ENCODE measurements at regions not wholly inside any gene's neighbourhood (a gene's known extent, or its start where the extent isn't known, plus 50 kb on each side); places are given as distances from the start of the nearest gene placed in this dataset.

DNA sequence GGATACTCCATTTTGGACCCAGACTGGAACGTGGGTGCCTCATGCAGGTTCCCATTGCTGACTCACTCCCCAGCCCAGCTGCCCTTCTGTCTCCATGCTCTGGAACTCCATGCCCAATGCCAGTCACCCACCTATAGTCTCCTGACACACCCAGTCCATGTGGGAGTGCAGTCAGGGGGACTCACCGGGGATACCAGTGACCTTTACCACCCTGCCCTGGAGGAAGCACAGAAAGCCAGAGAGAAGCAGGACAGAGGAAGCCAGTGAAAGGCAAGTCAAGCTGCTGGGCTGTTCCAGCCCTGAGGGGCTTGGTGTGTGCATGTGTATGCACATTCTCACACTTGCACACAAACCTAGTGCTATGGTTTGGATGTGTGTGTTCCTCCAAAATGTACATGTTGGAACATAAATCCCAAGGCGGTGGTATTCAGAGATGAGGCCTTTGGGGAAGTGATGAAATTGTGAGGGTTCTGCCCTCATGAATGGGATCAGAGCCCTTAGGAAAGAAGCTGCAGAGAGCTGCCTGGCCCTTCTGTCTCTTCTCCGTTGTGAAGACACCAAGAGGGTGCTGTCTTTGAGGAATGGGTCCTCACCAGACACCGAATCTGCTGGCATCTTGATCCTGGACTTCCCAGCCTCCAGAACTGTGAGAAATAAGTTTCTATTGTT is 121.4 kb upstream of the MAFB start:
- Histone ChIP-seq H3K9me3 (no peaks in the 10 kb centered on the region), H3K4me3 (no peak overlapping the region), H3K27ac (no peak overlapping the region), H3K27me3 (ENCODE audit: insufficient read depth in 3 of 3, low read length in 2 of 3) (peaks cover 0 to 5% (median 3%) of the 10 kb centered on the region in 3 donors), H3K36me3 (ENCODE audit: insufficient read depth in 1 of 2, low read depth in 1 of 2) (no peaks in the 10 kb centered on the region), H3K4me1 (no peaks in the 10 kb centered on the region)
- WGBS, 3 donors: 69 to 77% (median 76%) methylated on average over 5 of the region's 5 CpGs
- no peak for DNase-seq
- TF ChIP-seq, protein P1, sequence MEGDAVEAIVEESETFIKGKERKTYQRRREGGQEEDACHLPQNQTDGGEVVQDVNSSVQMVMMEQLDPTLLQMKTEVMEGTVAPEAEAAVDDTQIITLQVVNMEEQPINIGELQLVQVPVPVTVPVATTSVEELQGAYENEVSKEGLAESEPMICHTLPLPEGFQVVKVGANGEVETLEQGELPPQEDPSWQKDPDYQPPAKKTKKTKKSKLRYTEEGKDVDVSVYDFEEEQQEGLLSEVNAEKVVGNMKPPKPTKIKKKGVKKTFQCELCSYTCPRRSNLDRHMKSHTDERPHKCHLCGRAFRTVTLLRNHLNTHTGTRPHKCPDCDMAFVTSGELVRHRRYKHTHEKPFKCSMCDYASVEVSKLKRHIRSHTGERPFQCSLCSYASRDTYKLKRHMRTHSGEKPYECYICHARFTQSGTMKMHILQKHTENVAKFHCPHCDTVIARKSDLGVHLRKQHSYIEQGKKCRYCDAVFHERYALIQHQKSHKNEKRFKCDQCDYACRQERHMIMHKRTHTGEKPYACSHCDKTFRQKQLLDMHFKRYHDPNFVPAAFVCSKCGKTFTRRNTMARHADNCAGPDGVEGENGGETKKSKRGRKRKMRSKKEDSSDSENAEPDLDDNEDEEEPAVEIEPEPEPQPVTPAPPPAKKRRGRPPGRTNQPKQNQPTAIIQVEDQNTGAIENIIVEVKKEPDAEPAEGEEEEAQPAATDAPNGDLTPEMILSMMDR (IDR thresholded peaks at IDR 0.05): no peak
- intact Hi-C loops (cut with DNase I): no loop called here
- ATAC-seq: no peak

DNA sequence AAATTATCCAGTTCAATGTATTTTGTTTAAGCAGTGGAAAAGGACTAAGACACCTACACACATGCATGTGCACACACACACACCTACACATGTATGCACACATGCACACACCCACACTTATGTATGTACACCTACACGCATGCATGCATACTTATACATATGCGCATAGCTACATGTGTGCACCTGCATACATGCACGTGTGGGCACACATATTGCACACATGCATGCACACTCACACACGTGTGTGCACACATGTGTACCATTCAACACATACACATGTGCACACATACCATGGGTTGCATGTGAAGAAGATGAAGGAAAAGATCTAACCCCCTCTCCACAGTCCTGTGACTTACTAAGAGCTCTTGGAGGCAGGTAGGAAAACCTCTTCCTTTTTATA is 122.0 kb upstream of the MAFB start:
- Histone ChIP-seq H3K27ac (no peak overlapping the region), H3K36me3 (ENCODE audit: insufficient read depth in 1 of 2, low read depth in 1 of 2) (no peaks in the 10 kb centered on the region), H3K4me1 (no peaks in the 10 kb centered on the region), H3K9me3 (no peaks in the 10 kb centered on the region), H3K27me3 (ENCODE audit: insufficient read depth in 3 of 3, low read length in 2 of 3) (peaks cover 0 to 3% (median 0%) of the 10 kb centered on the region in 3 donors), H3K4me3 (no peak overlapping the region)
- TF ChIP-seq, protein P1 (IDR thresholded peaks at IDR 0.05): no peak
- WGBS, 3 donors: 89 to 91% (median 90%) methylated on average over 4 of the region's 4 CpGs
- intact Hi-C loops (cut with DNase I): no loop called here
- no peak for DNase-seq
- ATAC-seq: no peak

DNA sequence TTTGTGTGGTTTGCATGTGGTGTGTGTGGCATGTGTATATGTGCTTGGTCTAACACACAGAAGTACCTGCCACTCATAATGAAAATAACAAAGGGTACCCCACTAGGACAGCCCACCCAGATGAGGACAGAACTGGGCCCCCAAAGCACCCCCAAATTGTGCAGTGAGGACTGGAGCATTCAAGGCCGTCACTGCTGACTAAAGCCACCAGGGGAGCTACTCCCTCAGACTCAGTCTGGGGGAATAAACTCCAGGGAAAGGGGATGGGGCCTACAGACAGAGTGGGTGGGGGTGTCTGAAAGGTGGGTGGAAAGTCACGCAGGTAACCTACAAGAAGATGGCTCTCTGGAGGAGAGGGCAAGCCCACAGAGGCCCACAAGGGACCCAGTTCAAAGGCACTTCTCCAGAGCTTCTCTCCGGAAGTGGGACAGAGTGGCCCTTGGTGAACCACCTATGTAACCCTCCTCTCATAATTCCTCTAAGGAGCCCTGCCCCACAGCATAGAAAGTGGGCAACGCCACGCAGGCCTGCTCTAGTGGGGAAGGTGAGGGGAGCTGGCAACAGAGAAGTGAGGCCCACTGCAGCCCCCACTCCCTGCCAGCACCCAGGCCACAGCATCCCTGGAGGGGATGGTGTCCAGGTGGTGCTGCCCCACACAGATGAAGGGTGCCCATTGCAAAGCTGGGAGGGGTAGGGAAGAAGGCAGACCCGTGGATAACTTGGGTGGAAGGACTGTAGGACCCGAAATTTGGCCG is 122.8 kb upstream of the MAFB start:
- Histone ChIP-seq H3K27me3 (ENCODE audit: insufficient read depth in 3 of 3, low read length in 2 of 3) (peaks cover 0 to 3% (median 0%) of the 10 kb centered on the region in 3 donors), H3K9me3 (no peaks in the 10 kb centered on the region), H3K4me3 (no peak overlapping the region), H3K4me1 (no peaks in the 10 kb centered on the region), H3K27ac (no peak overlapping the region), H3K36me3 (ENCODE audit: insufficient read depth in 1 of 2, low read depth in 1 of 2) (no peaks in the 10 kb centered on the region)
- WGBS, 3 donors: 87 to 92% (median 87%) methylated on average over 8 of the region's 8 CpGs
- ATAC-seq: no peak
- TF ChIP-seq, protein P1 (IDR thresholded peaks at IDR 0.05): no peak
- intact Hi-C loops (cut with DNase I): no loop called here
- no peak for DNase-seq

DNA sequence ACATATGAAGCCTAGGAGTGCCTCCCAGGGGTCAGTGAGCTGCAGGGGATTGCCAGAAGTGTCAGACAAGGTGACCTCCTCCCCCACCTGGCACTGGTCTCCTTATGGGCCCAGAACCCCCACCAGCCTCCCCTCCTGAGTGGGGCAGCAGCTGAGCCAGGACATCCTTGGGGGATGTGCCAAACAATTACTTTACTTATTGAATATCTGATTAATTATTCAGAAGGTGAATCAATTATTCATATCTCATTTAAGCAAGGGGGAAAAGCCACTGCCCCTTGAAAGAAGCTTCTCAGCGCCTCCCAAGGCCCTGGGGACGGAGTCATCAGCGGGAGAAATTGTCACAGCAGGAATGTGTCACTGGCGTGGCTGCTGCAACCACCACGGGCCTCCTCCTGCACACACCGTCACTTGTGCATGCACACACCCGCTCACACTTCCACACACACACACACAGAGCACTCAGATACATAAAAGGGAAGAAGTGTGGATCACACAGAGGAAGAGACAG is 123.4 kb upstream of the MAFB start:
- H3K27ac ChIP-seq: no peak overlapping the region
- H3K9me3 ChIP-seq: no peaks in the 10 kb centered on the region
- 62 to 80% (median 78%) methylated on average over 7 of the region's 7 CpGs for WGBS, 3 donors
- no peaks in the 10 kb centered on the region for H3K4me1 ChIP-seq
- intact Hi-C loops (cut with DNase I): no loop called here
- no peak for DNase-seq
- no peak for ATAC-seq
- no peaks in the 10 kb centered on the region for H3K36me3 ChIP-seq (ENCODE audit: insufficient read depth in 1 of 2, low read depth in 1 of 2)
- peaks cover 0 to under 1% (median 0%) of the 10 kb centered on the region in 3 donors for H3K27me3 ChIP-seq (ENCODE audit: insufficient read depth in 3 of 3, low read length in 2 of 3)
- TF ChIP-seq, protein P1 (IDR thresholded peaks at IDR 0.05): no peak
- H3K4me3 ChIP-seq: no peak overlapping the region
